Aorta (tissue), 5 donors: ENCODE measurements at regions not wholly inside any gene's neighbourhood (a gene's known extent, or its start where the extent isn't known, plus 50 kb on each side); places are given as distances from the start of the nearest gene placed in this dataset.

Experiments used
- ATAC-seq: fragments of 200-7000 bp; cut with Tn5 transposase; one replicate; pipeline ENCODE4 v1.9.1; 2022; ENCODE audit warnings: moderate library complexity; ENCODE audit not compliant: low FRiP score
- DNase-seq, 2 donors: peaks; one replicate each; pipeline ENCODE4 v3.0.0-alpha.2; 2020
- H3K27ac ChIP-seq, 2 donors: one replicate each; pipeline ENCODE4 v1.5.1; 2013; ENCODE audit warnings: low read length in 2 of 2, mild to moderate bottlenecking in 2 of 2, moderate library complexity in 2 of 2, control low read depth in 1 of 2, inconsistent platforms in 1 of 2, low read depth in 1 of 2
- H3K27me3 ChIP-seq, 2 donors: one replicate each; pipeline ENCODE4 v1.6.1; 2013; ENCODE audit warnings: control low read depth in 1 of 2, low read length in 1 of 2, mild to moderate bottlenecking in 1 of 2, moderate library complexity in 1 of 2; ENCODE audit not compliant: insufficient read depth in 2 of 2, control insufficient read depth in 1 of 2
- H3K36me3 ChIP-seq, 2 donors: one replicate each; pipeline ENCODE4 v1.6.1; 2013; ENCODE audit warnings: control low read depth in 1 of 2, low read length in 1 of 2, mild to moderate bottlenecking in 1 of 2; ENCODE audit not compliant: insufficient read depth in 2 of 2, control insufficient read depth in 1 of 2
- H3K4me1 ChIP-seq, 2 donors: one replicate each; pipeline ENCODE4 v1.6.1; 2013; ENCODE audit warnings: low read length in 2 of 2, control low read depth in 1 of 2, mild to moderate bottlenecking in 1 of 2, moderate library complexity in 1 of 2; ENCODE audit not compliant: insufficient read depth in 2 of 2, control insufficient read depth in 1 of 2
- H3K4me3 ChIP-seq, 2 donors: one replicate each; pipeline ENCODE4 v1.5.1; 2013; ENCODE audit warnings: low read length in 2 of 2, control low read depth in 1 of 2, mild to moderate bottlenecking in 1 of 2
- H3K9me3 ChIP-seq: one replicate; pipeline ENCODE4 v1.6.1; 2013; ENCODE audit warnings: mild to moderate bottlenecking, low read length; ENCODE audit not compliant: control insufficient read depth
- WGBS, 2 donors: extraction: QIAGEN DNeasy Blood & Tissue Kit; methylation state at CpG; one replicate each; pipeline ENCODE4 v1.1.7; 2013; 5-methylcytosine and 5-hydroxymethylcytosine counted together
- intact Hi-C, 2 donors: fragments of 100-400 bp; cut with DNase I; formaldehyde crosslinking; loops; one replicate each; pipeline versions ENCODE4 v1.14.2 to v1.15.0; 2022
- donor health status: healthy with polysubstance abuse.
- donor health status: Bipolar disorder and iron deficiency.
- donor health status: DM: no; HTN: no; CAD: no.
- donor health status: DM: no; HTN: no; CAD: no.
- donor health status: DM: yes; HTN: yes; CAD: no.

- ATAC-seq (no peak), DNase-seq (no peak)
- Histone ChIP-seq H3K4me1 (no peaks in the 10 kb centered on the region), H3K27me3 (no peaks in the 10 kb centered on the region), H3K9me3 (no peaks in the 10 kb centered on the region), H3K27ac (no peak overlapping the region), H3K4me3 (no peak overlapping the region), H3K36me3 (no peaks in the 10 kb centered on the region)
- 77 to 82% methylated on average over 5 of the region's 5 CpGs for WGBS, 2 donors
- intact Hi-C loops: no loop called here
Measured at GRCh38 chr10:4176500-4177281, 391.7 kb upstream of the KLF6 start.

- WGBS, 2 donors: 95 to 98% methylated on average over 9 of the region's 9 CpGs
- ATAC-seq: no peak
- no peak overlapping the region for H3K27ac ChIP-seq
Measured at GRCh38 chr10:4174197-4174596, 389.2 kb upstream of the KLF6 start.

DNA sequence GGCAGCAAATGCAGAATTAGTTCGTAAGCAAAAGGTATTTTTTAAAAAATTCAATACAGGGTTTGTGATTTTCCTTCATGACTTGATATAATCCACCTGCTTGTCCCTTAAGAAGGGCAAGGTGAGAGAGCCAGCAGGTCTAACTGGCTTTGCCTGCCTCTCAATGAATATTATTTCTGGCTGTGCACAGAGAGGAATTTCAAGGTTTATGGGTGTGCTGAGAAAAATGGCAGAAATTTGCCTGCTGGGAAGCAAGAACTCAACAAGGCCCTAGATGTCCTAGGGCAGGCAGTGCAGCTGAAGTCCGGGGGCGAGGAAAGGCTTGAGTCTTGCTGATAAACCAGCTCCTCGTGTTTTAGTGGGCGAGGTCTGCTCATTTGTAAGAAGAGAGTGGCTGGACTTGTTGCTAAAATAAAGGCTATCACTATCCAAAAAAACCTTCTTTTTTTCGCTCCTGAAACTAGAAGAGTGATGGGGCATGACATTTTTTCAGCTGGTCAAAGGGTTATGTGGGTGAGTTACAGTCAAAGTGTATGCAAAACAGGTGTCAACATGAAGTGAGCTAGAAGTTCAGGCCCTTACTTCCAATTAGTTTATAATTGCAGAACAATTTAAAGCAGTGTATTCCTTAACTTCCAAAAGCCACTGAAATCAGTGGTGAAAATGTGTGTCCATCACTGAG, 385.8 kb upstream of the KLF6 start:
- no peak overlapping the region for H3K4me3 ChIP-seq
- H3K27ac ChIP-seq: no peak overlapping the region
- 75 to 80% methylated on average over 6 of the region's 6 CpGs for WGBS, 2 donors
- H3K36me3 ChIP-seq: no peaks in the 10 kb centered on the region
- no peaks in the 10 kb centered on the region for H3K9me3 ChIP-seq
- intact Hi-C loops: no loop called here
- peaks cover 0 to 3% of the 10 kb centered on the region in 2 donors for H3K4me1 ChIP-seq
- no peak for ATAC-seq
- no peak for DNase-seq
- no peaks in the 10 kb centered on the region for H3K27me3 ChIP-seq

More at GRCh38 chr10:4174197-4174596, 389.2 kb upstream of the KLF6 start:
- peaks cover 0 to 3% of the 10 kb centered on the region in 2 donors for H3K4me1 ChIP-seq
- H3K27me3 ChIP-seq: no peaks in the 10 kb centered on the region
- H3K36me3 ChIP-seq: no peaks in the 10 kb centered on the region
- intact Hi-C loops: no loop called here
- H3K9me3 ChIP-seq: no peaks in the 10 kb centered on the region
- DNase-seq: no peak
- no peak overlapping the region for H3K4me3 ChIP-seq

GRCh38 chr10:4170181-4170580, 385.2 kb upstream of the KLF6 start:
- 93 to 96% methylated on average over 2 of the region's 2 CpGs for WGBS, 2 donors
- ATAC-seq (no peak), DNase-seq (no peak)
- Histone ChIP-seq H3K9me3 (no peaks in the 10 kb centered on the region), H3K4me1 (peaks cover 0 to 3% of the 10 kb centered on the region in 2 donors), H3K4me3 (no peak overlapping the region), H3K27me3 (no peaks in the 10 kb centered on the region), H3K27ac (no peak overlapping the region), H3K36me3 (no peaks in the 10 kb centered on the region)
- intact Hi-C loops: no loop called here

- Histone ChIP-seq H3K27me3 (no peaks in the 10 kb centered on the region), H3K27ac (no peak overlapping the region), H3K36me3 (no peaks in the 10 kb centered on the region), H3K9me3 (no peaks in the 10 kb centered on the region), H3K4me1 (peaks cover 0 to 3% of the 10 kb centered on the region in 2 donors), H3K4me3 (no peak overlapping the region)
- 94 to 100% methylated on average over 1 of the region's 1 CpG for WGBS, 2 donors
- no peak for DNase-seq
- intact Hi-C loops: no loop called here
- no peak for ATAC-seq
Measured at GRCh38 chr10:4169448-4169847, 384.4 kb upstream of the KLF6 start.

DNA sequence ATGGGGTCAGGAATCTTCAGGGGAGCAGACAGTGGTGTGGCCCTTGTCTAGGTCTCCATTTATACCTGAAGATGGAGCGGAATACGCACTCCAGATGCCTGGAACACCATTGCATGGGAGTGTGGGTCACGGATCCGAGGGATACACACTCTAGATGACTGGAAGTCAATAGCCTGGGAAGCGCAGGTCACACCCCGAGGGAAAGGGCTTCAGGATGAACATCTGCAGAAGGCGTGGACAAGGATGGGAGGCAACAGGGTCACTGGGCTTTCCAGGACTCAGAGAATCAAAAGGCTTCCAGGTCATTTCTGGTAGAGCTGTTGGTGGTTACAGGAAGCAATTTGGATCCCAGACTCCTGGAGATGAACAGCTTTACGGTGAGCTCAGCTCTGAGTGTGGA, 382.2 kb upstream of the KLF6 start:
- WGBS, 2 donors: 85 to 90% methylated on average over 8 of the region's 8 CpGs
- H3K4me1 ChIP-seq: peaks cover 0 to 3% of the 10 kb centered on the region in 2 donors
- no peaks in the 10 kb centered on the region for H3K27me3 ChIP-seq
- no peak overlapping the region for H3K27ac ChIP-seq
- no peak overlapping the region for H3K4me3 ChIP-seq
- no peaks in the 10 kb centered on the region for H3K36me3 ChIP-seq
- no peaks in the 10 kb centered on the region for H3K9me3 ChIP-seq
- DNase-seq (no peak), ATAC-seq (no peak)
- intact Hi-C loops: no loop called here

DNA sequence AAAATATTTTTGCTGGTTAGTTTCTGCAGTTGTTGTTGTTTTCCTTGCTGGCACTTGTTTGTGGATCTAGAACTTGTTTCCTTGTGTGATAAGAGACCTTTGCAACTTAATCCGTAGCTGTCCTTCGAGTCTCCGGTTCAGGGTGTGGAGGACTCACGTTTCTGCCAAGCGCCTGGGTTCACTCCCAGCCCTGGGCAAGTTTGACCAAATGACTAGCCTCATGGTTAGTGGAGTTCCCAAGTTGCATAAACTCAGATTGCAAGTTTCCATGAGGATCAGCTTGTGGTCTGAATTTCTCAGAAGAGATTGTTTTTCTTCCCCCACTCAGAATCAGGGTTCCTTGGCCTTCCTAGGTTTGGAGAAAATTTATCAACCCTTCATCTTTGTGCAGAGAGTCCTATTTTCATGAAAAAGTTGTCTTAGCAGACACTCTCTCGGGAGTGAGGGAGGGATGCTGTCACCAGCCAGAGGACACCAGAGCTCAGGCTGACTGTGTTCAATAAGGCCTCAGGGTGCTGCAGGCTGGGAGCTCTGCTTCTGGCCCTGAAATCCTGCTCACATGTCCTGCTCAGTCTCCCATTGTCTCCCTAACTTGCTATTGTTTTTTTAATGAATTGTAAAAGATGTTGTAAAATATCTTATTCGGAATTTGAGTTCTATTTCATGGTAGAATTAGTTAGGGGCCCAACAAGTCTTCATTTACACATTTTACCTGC, 377.7 kb upstream of the KLF6 start:
- H3K27ac ChIP-seq: no peak overlapping the region
- no peaks in the 10 kb centered on the region for H3K4me1 ChIP-seq
- WGBS, 2 donors: 89 to 93% methylated on average over 7 of the region's 7 CpGs
- no peak for ATAC-seq
- H3K9me3 ChIP-seq: no peaks in the 10 kb centered on the region
- H3K27me3 ChIP-seq: no peaks in the 10 kb centered on the region
- H3K4me3 ChIP-seq: no peak overlapping the region
- DNase-seq: no peak
- intact Hi-C loops: no loop called here
- no peaks in the 10 kb centered on the region for H3K36me3 ChIP-seq

DNA sequence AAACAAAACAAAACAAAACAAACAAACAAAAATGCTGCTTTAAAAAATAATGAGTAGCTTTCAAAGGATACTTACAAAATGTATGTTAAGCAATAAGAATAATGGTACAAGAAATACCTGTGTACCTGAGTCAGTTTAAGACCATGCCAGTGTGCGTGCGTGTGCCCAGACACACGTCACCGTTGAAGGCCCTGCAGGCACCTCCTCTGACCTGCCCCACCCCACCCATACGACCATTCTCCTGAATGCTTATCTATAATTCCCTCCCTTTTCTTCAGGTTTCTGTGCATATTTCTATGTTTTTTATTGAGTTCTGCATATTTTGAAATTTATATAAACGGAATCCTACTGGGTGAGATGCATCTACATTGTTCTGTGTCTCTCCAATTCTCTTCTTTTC, 374.2 kb upstream of the KLF6 start:
- Histone ChIP-seq H3K4me1 (peaks cover 0 to 2% of the 10 kb centered on the region in 2 donors), H3K9me3 (no peaks in the 10 kb centered on the region), H3K36me3 (no peaks in the 10 kb centered on the region), H3K27ac (no peak overlapping the region), H3K27me3 (no peaks in the 10 kb centered on the region), H3K4me3 (no peak overlapping the region)
- ATAC-seq (no peak), DNase-seq (no peak)
- WGBS, 2 donors: 95 to 96% methylated on average over 6 of the region's 6 CpGs
- intact Hi-C loops: no loop called here
